ENCODE measurements at regions not wholly inside any gene's neighbourhood (a gene's known extent, or its start where the extent isn't known, plus 50 kb on each side); places are given as distances from the start of the nearest gene placed in this dataset.
A peak's percentile ranks its signal among the peaks of the same experiment; 100 is the strongest.

GRCh38 chr20:48405909-48406308 is 421.9 kb downstream of the PREX1 start:
- ATAC-seq = peak; percentile 31; the same call in 2 of the 3 replicates
- no peak for TF ChIP-seq ZC3H10 (CRISPR knock-in tag; IDR thresholded peaks at IDR 0.05)
- TF ChIP-seq CSRNP3 (CRISPR knock-in tag; IDR thresholded peaks at IDR 0.05) = no peak
- TF ChIP-seq CREB5 (CRISPR knock-in tag; IDR thresholded peaks at IDR 0.05; ENCODE audit: low read depth) = no peak
- TF ChIP-seq TOX (CRISPR knock-in tag; IDR thresholded peaks at IDR 0.05; ENCODE audit: borderline replicate concordance) = no peak
- no peak for TF ChIP-seq POU6F1 (CRISPR knock-in tag; IDR thresholded peaks at IDR 0.05; ENCODE audit: borderline replicate concordance, low read depth)
- TF ChIP-seq ARNTL (CRISPR knock-in tag; IDR thresholded peaks at IDR 0.05; ENCODE audit: borderline replicate concordance, low read depth) = no peak
- no peak for TF ChIP-seq OSR1 (CRISPR knock-in tag; IDR thresholded peaks at IDR 0.05)

GRCh38 chr20:48404598-48404997 is 423.2 kb downstream of the PREX1 start:
- no peak for TF ChIP-seq TOX (CRISPR knock-in tag; IDR thresholded peaks at IDR 0.05; ENCODE audit: borderline replicate concordance)
- TF ChIP-seq ZC3H10 (CRISPR knock-in tag; IDR thresholded peaks at IDR 0.05) = no peak

GRCh38 chr20:48403167-48403761 is 424.5 kb downstream of the PREX1 start:
- ATAC-seq = no peak
- TF ChIP-seq BACH2 (CRISPR knock-in tag; IDR thresholded peaks at IDR 0.05; ENCODE audit: borderline replicate concordance) (no peak), SNAI2 (CRISPR knock-in tag; IDR thresholded peaks at IDR 0.05) (no peak), PPARA (CRISPR knock-in tag; IDR thresholded peaks at IDR 0.05; ENCODE audit: borderline replicate concordance) (no peak), CREB5 (CRISPR knock-in tag; IDR thresholded peaks at IDR 0.05; ENCODE audit: low read depth) (no peak), CSDC2 (CRISPR knock-in tag; IDR thresholded peaks at IDR 0.05) (no peak), RARB (CRISPR knock-in tag; IDR thresholded peaks at IDR 0.05) (no peak), ZFP3 (CRISPR knock-in tag; IDR thresholded peaks at IDR 0.05) (no peak), PATZ1 (CRISPR knock-in tag; IDR thresholded peaks at IDR 0.05; ENCODE audit: borderline replicate concordance) (no peak), ZNF8 (CRISPR knock-in tag; IDR thresholded peaks at IDR 0.05) (no peak), ESRRG (CRISPR knock-in tag; IDR thresholded peaks at IDR 0.05) (no peak), ZNF565 (CRISPR knock-in tag; conservative IDR thresholded peaks at IDR 0.05; ENCODE audit: low read depth) (no peak), TCF4 (CRISPR knock-in tag; IDR thresholded peaks at IDR 0.05; ENCODE audit: borderline replicate concordance) (no peak), CSRNP3 (CRISPR knock-in tag; IDR thresholded peaks at IDR 0.05) (no peak), OSR1 (CRISPR knock-in tag; IDR thresholded peaks at IDR 0.05) (no peak)

More at GRCh38 chr20:48404598-48404997, 423.2 kb downstream of the PREX1 start:
- no peak for ATAC-seq

GRCh38 chr20:48401359-48401758 is 426.4 kb downstream of the PREX1 start:
- no peak for ATAC-seq
- TF ChIP-seq OSR1 (CRISPR knock-in tag; IDR thresholded peaks at IDR 0.05) (no peak), CSRNP3 (CRISPR knock-in tag; IDR thresholded peaks at IDR 0.05) (no peak), ZNF565 (CRISPR knock-in tag; conservative IDR thresholded peaks at IDR 0.05; ENCODE audit: low read depth) (no peak), TOX (CRISPR knock-in tag; IDR thresholded peaks at IDR 0.05; ENCODE audit: borderline replicate concordance) (no peak), ZFP3 (CRISPR knock-in tag; IDR thresholded peaks at IDR 0.05) (no peak), SNAI2 (CRISPR knock-in tag; IDR thresholded peaks at IDR 0.05) (no peak), RARB (CRISPR knock-in tag; IDR thresholded peaks at IDR 0.05) (no peak), ARNTL (CRISPR knock-in tag; IDR thresholded peaks at IDR 0.05; ENCODE audit: borderline replicate concordance, low read depth) (no peak), BACH2 (CRISPR knock-in tag; IDR thresholded peaks at IDR 0.05; ENCODE audit: borderline replicate concordance) (no peak), CREB5 (CRISPR knock-in tag; IDR thresholded peaks at IDR 0.05; ENCODE audit: low read depth) (no peak), ZNF8 (CRISPR knock-in tag; IDR thresholded peaks at IDR 0.05) (no peak), POU6F1 (CRISPR knock-in tag; IDR thresholded peaks at IDR 0.05; ENCODE audit: borderline replicate concordance, low read depth) (no peak), TCF4 (CRISPR knock-in tag; IDR thresholded peaks at IDR 0.05; ENCODE audit: borderline replicate concordance) (no peak)

Data from SK-N-SH treated with all-trans-retinoic acid at 6 μM for 48 hours (cell line).